Adrenal gland (tissue), 9 donors: ENCODE measurements at regions not wholly inside any gene's neighbourhood (a gene's known extent, or its start where the extent isn't known, plus 50 kb on each side); places are given as distances from the start of the nearest gene placed in this dataset.

Experiments used
- DNase-seq, 7 donors: peaks; one replicate each; pipeline ENCODE4 v3.0.0-alpha.2; 2019 to 2020
- H3K27ac ChIP-seq, 5 donors: fragments of 200-600 bp; sonication (generic) in 4 of 5; 1 replicate in 3 of 5; 2 replicates in 2 of 5; pipeline versions ENCODE4 v1.5.1 to v1.8.0; 2016 to 2020; ENCODE audit warnings: mild to moderate bottlenecking in 1 of 5
- H3K27me3 ChIP-seq: fragments of 200-600 bp; 2 replicates; pipeline ENCODE4 v1.8.0; 2021
- H3K36me3 ChIP-seq, 2 donors: fragments of 200-600 bp; replicated peaks in 1 of 2; 1 replicate in 1 of 2; 2 replicates in 1 of 2; pipeline versions ENCODE4 v1.5.1 to v1.8.0; 2018 to 2022
- H3K4me1 ChIP-seq, 2 donors: fragments of 200-600 bp; replicated peaks in 1 of 2; 1 replicate in 1 of 2; 2 replicates in 1 of 2; pipeline versions ENCODE4 v1.5.1 to v1.8.0; 2018 to 2021
- H3K4me3 ChIP-seq, 4 donors: fragments of 200-600 bp; sonication (generic) in 3 of 4; one replicate each; pipeline ENCODE4 v1.5.1; 2016 to 2018
- H3K9me3 ChIP-seq, 3 donors: fragments of 200-600 bp; sonication (generic) in 1 of 3; replicated peaks in 1 of 3; 1 replicate in 2 of 3; 2 replicates in 1 of 3; pipeline versions ENCODE4 v1.5.1 to v1.8.0; 2016 to 2021
- CTCF ChIP-seq, 6 experiments: fragments of 450-650 bp in 4 of 6; fragments of 200-600 bp in 2 of 6; sonication (generic) in 1 of 6; IDR thresholded peaks; 1 replicate in 5 of 6; 2 replicates in 1 of 6; pipeline versions ENCODE4 v1.5.1 to v1.8.0; 2016 to 2021; ENCODE audit warnings: antibody characterized with exemption in 6 of 6, mild to moderate bottlenecking in 2 of 6, moderate library complexity in 1 of 6
- POLR2A ChIP-seq, 2 donors: fragments of 450-650 bp; IDR thresholded peaks; one replicate each; pipeline ENCODE4 v1.6.1; 2017; ENCODE audit warnings: antibody characterized with exemption in 2 of 2, mild to moderate bottlenecking in 2 of 2, moderate library complexity in 1 of 2
- WGBS, 4 donors: extraction: QIAGEN DNeasy Blood & Tissue Kit in 2 of 4; methylation state at CpG; one replicate each; pipeline versions ENCODE4 v1.1.5 to v1.1.7; 2013 to 2017; 5-methylcytosine and 5-hydroxymethylcytosine counted together
- intact Hi-C, 2 donors: fragments of 100-400 bp; cut with DNase I; formaldehyde crosslinking; loops; one replicate each; pipeline versions ENCODE4 v1.14.1 to v1.15.0; 2022 to 2023
- donor health status: healthy with polysubstance abuse.
- donor health status: Bipolar disorder and iron deficiency.
- donor health status: DM: yes; HTN: yes; CAD: no.
- donor health status: DM: no; HTN: no; CAD: no.
- donor health status: DM: no; HTN: no; CAD: no.

DNA sequence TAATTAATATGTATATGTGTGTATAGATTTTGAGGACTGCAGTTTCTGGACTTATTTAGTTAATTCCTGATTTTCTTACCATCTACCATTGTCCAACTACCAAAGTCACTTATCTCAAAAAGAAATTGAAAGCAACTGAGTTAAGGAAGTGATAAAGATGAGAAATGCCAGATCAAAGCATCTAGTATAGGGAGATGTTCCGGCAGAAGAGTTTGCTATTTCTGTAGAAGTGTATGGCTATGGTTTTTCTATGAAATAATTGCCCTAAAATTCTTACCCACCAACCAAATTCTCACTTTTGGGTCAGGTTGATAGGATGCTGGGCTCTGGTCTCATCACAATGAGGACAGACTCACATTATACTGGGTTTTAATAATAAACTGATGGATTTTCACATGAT is 64.0 kb upstream of the RAB11FIP2 start:
- intact Hi-C loops: no loop called here
- Histone ChIP-seq H3K9me3 (no peaks in the 10 kb centered on the region), H3K4me1 (no peaks in the 10 kb centered on the region), H3K36me3 (no peaks in the 10 kb centered on the region), H3K27ac (no peak overlapping the region), H3K27me3 (no peaks in the 10 kb centered on the region), H3K4me3 (no peak overlapping the region)
- 87 to 96% (median 93%) methylated on average over 1 of the region's 1 CpG for WGBS, 4 donors
- no peak for TF ChIP-seq POLR2A (IDR thresholded peaks at IDR 0.05)
- no peak for TF ChIP-seq CTCF (IDR thresholded peaks at IDR 0.05)
- DNase-seq: no peak

- TF ChIP-seq CTCF (IDR thresholded peaks at IDR 0.05): no peak
- no peak for TF ChIP-seq POLR2A (IDR thresholded peaks at IDR 0.05)
- WGBS, 4 donors: 69 to 75% (median 71%) methylated on average over 20 of the region's 20 CpGs
- no peak for DNase-seq
Observed at GRCh38 chr10:118108194-118109026, 61.7 kb upstream of the RAB11FIP2 start.

GRCh38 chr10:118107541-118107940 is 60.8 kb upstream of the RAB11FIP2 start:
- DNase-seq: no peak
- 71 to 93% (median 81%) methylated on average over 2 of the region's 2 CpGs for WGBS, 4 donors
- H3K9me3 ChIP-seq: no peaks in the 10 kb centered on the region
- no peaks in the 10 kb centered on the region for H3K27me3 ChIP-seq
- intact Hi-C loops: no loop called here
- TF ChIP-seq POLR2A (IDR thresholded peaks at IDR 0.05) (no peak), CTCF (IDR thresholded peaks at IDR 0.05) (no peak)
- H3K4me3 ChIP-seq: no peak overlapping the region
- H3K27ac ChIP-seq: no peak overlapping the region
- H3K4me1 ChIP-seq: no peaks in the 10 kb centered on the region
- no peaks in the 10 kb centered on the region for H3K36me3 ChIP-seq

More at GRCh38 chr10:118108194-118109026, 61.7 kb upstream of the RAB11FIP2 start:
- Histone ChIP-seq H3K9me3 (no peaks in the 10 kb centered on the region), H3K4me3 (no peak overlapping the region), H3K4me1 (no peaks in the 10 kb centered on the region), H3K36me3 (no peaks in the 10 kb centered on the region), H3K27ac (no peak overlapping the region), H3K27me3 (no peaks in the 10 kb centered on the region)
- intact Hi-C loops: no loop called here

DNA sequence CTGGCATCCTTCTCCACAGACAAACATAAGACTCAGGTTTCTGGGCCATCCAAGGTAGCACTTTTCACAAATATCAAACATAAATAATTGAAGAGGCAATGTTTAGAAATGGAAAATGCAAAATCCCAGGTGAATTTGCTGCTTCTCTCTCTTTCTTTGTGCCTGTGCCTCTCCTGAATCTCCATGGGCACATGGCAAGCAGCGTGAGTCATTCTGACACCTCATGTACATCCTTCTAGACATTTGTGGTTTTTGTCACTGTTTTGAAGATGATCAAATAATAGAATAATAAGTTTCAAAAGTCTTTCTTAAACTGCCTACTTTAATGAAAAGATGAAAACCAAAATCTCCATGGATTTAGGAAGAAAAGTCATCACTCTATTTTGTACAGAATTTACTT is 60.3 kb upstream of the RAB11FIP2 start:
- WGBS, 4 donors: 92 to 98% (median 93%) methylated on average over 1 of the region's 1 CpG
- DNase-seq: no peak
- Histone ChIP-seq H3K36me3 (no peaks in the 10 kb centered on the region), H3K4me1 (no peaks in the 10 kb centered on the region), H3K27ac (no peak overlapping the region), H3K27me3 (no peaks in the 10 kb centered on the region), H3K9me3 (no peaks in the 10 kb centered on the region), H3K4me3 (no peak overlapping the region)
- TF ChIP-seq POLR2A (IDR thresholded peaks at IDR 0.05): no peak
- TF ChIP-seq CTCF (IDR thresholded peaks at IDR 0.05): no peak
- intact Hi-C loops: no loop called here
